ENCODE measurements at regions not wholly inside any gene's neighbourhood (a gene's known extent, or its start where the extent isn't known, plus 50 kb on each side); places are given as distances from the start of the nearest gene placed in this dataset.

DNA sequence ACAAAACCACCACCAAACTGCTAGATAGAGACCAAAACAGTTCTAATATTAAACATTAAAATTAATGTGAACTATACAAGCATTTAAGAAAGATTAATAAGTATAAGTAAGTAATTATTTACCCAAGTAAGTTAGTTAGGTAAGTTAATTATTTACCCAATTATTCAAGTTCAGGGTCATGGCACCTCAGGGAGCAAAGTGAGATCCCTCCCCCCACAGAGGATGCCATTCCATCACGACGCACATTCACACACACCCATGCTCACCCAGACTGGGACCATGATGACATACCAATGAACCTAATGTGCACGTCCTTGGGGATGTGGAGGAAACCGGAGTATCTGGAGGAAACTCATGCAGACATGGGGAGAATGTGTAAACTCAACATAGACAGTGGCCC, 229.1 kb downstream of the NR2F2 start:
- CTCF ChIA-PET: no interaction called here
- TF ChIP-seq OSR2 (tag by site-specific recombination; IDR thresholded peaks at IDR 0.05): no peak
- no peak for TF ChIP-seq ZNF132 (tag by site-specific recombination; IDR thresholded peaks at IDR 0.05; ENCODE audit: borderline replicate concordance)
- no peak for TF ChIP-seq ZEB2 (tag by site-specific recombination; IDR thresholded peaks at IDR 0.05)
- no peak for TF ChIP-seq ZNF548 (tag by site-specific recombination; IDR thresholded peaks at IDR 0.05)
- Histone ChIP-seq H3K36me3 (ENCODE audit: control insufficient read depth in 2 of 2, insufficient read depth in 1 of 2, low read length in 2 of 2) (no peaks in the 10 kb centered on the region), H3K9me3 (ENCODE audit: control insufficient read depth, insufficient read depth, low read depth, low read length) (no peaks in the 10 kb centered on the region; the same call in 1 of the 2 replicates), H3K27ac (ENCODE audit: extremely low read depth, low read depth, low read length) (no peak overlapping the region), H3K4me3 (ENCODE audit: low read depth, low read length) (no peak overlapping the region), H3K4me1 (ENCODE audit: control insufficient read depth, insufficient read depth, low read length) (peaks cover 5% of the 10 kb centered on the region; the same call in 1 of the 2 replicates)
- POLR2A ChIA-PET: no interaction called here

DNA sequence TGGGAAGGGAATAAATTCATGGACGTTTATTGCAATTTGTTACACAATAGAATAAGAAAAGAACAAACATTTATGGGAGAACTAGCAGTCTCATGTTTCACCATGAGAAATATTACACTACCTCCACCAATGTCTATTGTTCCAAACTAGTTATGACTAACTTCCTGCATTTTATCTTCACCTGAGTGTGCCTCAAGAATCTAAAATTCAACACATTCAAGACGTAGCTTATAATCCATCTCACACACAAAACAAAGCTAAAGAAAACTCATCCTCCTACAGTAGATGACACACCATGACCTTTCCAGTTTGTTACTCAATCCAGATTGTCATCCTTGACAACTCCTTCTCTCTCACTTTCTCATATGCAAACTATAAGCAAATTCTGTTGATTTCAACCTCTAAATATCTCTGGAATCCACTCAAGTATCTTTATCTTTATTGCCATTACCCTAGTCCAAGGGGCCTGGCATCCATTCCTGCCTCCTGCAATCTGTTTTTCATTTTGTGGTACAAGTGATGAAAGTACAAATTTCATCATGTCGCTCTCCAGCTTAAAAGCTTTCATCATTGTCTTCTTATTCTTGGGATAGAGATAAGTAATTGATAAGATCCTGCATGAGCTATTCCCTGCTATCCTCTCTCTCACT, 229.9 kb downstream of the NR2F2 start:
- Histone ChIP-seq H3K27ac (ENCODE audit: extremely low read depth, low read depth, low read length) (no peak overlapping the region), H3K4me3 (ENCODE audit: low read depth, low read length) (no peak overlapping the region), H3K4me1 (ENCODE audit: control insufficient read depth, insufficient read depth, low read length) (peaks cover 5% of the 10 kb centered on the region; the same call in 1 of the 2 replicates), H3K9me3 (ENCODE audit: control insufficient read depth, insufficient read depth, low read depth, low read length) (no peaks in the 10 kb centered on the region; the same call in 1 of the 2 replicates), H3K36me3 (ENCODE audit: control insufficient read depth in 2 of 2, insufficient read depth in 1 of 2, low read length in 2 of 2) (no peaks in the 10 kb centered on the region)
- peak; percentile 26; the same call in 1 of the 2 replicates for TF ChIP-seq FEZF1 (tag by site-specific recombination; IDR thresholded peaks at IDR 0.05)
- TF ChIP-seq ZNF354C (tag by site-specific recombination; IDR thresholded peaks at IDR 0.05; ENCODE audit: borderline replicate concordance, low read depth): no peak
- TF ChIP-seq ZXDB (tag by site-specific recombination; IDR thresholded peaks at IDR 0.05): 0 out of 2 replicates have a peak, but pooled peaks have one; percentile 41
- TF ChIP-seq GLIS1 (tag by site-specific recombination; IDR thresholded peaks at IDR 0.05): peak; percentile 38; the same call in 1 of the 2 replicates
- TF ChIP-seq, protein P1, sequence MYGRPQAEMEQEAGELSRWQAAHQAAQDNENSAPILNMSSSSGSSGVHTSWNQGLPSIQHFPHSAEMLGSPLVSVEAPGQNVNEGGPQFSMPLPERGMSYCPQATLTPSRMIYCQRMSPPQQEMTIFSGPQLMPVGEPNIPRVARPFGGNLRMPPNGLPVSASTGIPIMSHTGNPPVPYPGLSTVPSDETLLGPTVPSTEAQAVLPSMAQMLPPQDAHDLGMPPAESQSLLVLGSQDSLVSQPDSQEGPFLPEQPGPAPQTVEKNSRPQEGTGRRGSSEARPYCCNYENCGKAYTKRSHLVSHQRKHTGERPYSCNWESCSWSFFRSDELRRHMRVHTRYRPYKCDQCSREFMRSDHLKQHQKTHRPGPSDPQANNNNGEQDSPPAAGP (tag by site-specific recombination; IDR thresholded peaks at IDR 0.05): no peak
- TF ChIP-seq, protein P2, sequence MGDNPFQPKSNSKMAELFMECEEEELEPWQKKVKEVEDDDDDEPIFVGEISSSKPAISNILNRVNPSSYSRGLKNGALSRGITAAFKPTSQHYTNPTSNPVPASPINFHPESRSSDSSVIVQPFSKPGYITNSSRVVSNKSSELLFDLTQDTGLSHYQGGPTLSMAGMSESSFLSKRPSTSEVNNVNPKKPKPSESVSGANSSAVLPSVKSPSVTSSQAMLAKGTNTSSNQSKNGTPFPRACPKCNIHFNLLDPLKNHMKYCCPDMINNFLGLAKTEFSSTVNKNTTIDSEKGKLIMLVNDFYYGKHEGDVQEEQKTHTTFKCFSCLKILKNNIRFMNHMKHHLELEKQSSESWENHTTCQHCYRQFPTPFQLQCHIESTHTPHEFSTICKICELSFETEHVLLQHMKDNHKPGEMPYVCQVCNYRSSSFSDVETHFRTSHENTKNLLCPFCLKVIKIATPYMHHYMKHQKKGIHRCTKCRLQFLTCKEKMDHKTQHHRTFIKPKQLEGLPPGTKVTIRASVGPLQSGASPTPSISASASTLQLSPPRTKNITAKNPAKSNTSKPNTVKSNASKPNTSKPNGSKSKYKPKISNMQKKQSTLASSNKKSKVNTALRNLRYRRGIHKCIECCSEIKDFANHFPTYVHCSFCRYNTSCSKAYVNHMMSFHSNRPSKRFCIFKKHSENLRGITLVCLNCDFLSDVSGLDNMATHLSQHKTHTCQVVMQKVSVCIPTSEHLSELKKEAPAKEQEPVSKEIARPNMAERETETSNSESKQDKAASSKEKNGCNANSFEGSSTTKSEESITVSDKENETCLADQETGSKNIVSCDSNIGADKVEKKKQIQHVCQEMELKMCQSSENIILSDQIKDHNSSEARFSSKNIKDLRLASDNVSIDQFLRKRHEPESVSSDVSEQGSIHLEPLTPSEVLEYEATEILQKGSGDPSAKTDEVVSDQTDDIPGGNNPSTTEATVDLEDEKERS (tag by site-specific recombination; IDR thresholded peaks at IDR 0.05): no peak
- CTCF ChIA-PET: interaction anchor here (0.7 kb wide), 2 partner anchors 74 to 199 kb away, joined by 3 to 4 read pairs; no protein-coding TSS in a partner anchor
- POLR2A ChIA-PET: no interaction called here

GRCh38 chr15:96561593-96561992, 231.1 kb downstream of the NR2F2 start:
- no peaks in the 10 kb centered on the region for H3K36me3 ChIP-seq (ENCODE audit: control insufficient read depth in 2 of 2, insufficient read depth in 1 of 2, low read length in 2 of 2)
- H3K9me3 ChIP-seq (ENCODE audit: control insufficient read depth, insufficient read depth, low read depth, low read length): no peaks in the 10 kb centered on the region; the same call in 1 of the 2 replicates
- no peak for TF ChIP-seq PRDM1 (tag by site-specific recombination; IDR thresholded peaks at IDR 0.05)
- TF ChIP-seq, protein P3, sequence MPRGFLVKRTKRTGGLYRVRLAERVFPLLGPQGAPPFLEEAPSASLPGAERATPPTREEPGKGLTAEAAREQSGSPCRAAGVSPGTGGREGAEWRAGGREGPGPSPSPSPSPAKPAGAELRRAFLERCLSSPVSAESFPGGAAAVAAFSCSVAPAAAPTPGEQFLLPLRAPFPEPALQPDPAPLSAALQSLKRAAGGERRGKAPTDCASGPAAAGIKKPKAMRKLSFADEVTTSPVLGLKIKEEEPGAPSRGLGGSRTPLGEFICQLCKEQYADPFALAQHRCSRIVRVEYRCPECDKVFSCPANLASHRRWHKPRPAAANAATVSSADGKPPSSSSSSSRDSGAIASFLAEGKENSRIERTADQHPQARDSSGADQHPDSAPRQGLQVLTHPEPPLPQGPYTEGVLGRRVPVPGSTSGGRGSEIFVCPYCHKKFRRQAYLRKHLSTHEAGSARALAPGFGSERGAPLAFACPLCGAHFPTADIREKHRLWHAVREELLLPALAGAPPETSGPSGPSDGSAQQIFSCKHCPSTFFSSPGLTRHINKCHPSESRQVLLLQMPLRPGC (tag by site-specific recombination; IDR thresholded peaks at IDR 0.05): no peak
- TF ChIP-seq HOXA7 (CRISPR knock-in tag; IDR thresholded peaks at IDR 0.05; ENCODE audit: borderline replicate concordance): no peak
- no peak for TF ChIP-seq KLF1 (tag by site-specific recombination; IDR thresholded peaks at IDR 0.05)
- TF ChIP-seq ZNF768 (tag by site-specific recombination; IDR thresholded peaks at IDR 0.05): no peak
- TF ChIP-seq ZNF366 (tag by site-specific recombination; conservative IDR thresholded peaks at IDR 0.05): no peak
- no peak for TF ChIP-seq ZNF16 (tag by site-specific recombination; IDR thresholded peaks at IDR 0.05; ENCODE audit: low read depth)
- no peak for TF ChIP-seq ZBTB7A (tag by site-specific recombination; IDR thresholded peaks at IDR 0.05; ENCODE audit: low read depth)
- CTCF ChIA-PET: interaction anchor here (0.7 to 1.0 kb wide), 2 partner anchors 9 to 204 kb away, joined by 3 read pairs; no protein-coding TSS in a partner anchor
- POLR2A ChIA-PET: no interaction called here
- H3K4me3 ChIP-seq (ENCODE audit: low read depth, low read length): no peak overlapping the region
- H3K4me1 ChIP-seq (ENCODE audit: control insufficient read depth, insufficient read depth, low read length): peaks cover 5% of the 10 kb centered on the region; the same call in 1 of the 2 replicates
- no peak overlapping the region for H3K27ac ChIP-seq (ENCODE audit: extremely low read depth, low read depth, low read length)

Measured in HEK293 (cell line).